ENCODE measurements at regions not wholly inside any gene's neighbourhood (a gene's known extent, or its start where the extent isn't known, plus 50 kb on each side); places are given as distances from the start of the nearest gene placed in this dataset.

GRCh38 chr9:16196206-16196605, 643.4 kb downstream of the CCDC171 start:
- H3K36me3 ChIP-seq (ENCODE audit: control insufficient read depth, insufficient read depth, low read length) = no peaks in the 10 kb centered on the region
- no peaks in the 10 kb centered on the region for H3K79me2 ChIP-seq (ENCODE audit: control insufficient read depth, insufficient read depth, low read length)
- WGBS (ENCODE audit: insufficient coverage, low coverage, missing lambda C conversion rate) = 0% methylated on average over 1 of the region's 1 CpG
- H3K4me1 ChIP-seq (replicated peaks in 1 of 2; ENCODE audit: control insufficient read depth in 2 of 2, insufficient read depth in 2 of 2, low read length in 2 of 2) = no peaks in the 10 kb centered on the region
- H3K4me2 ChIP-seq (ENCODE audit: insufficient read depth, low read length) = no peak overlapping the region
- no TSS peak for BruUV-seq (replicated peaks)
- intact Hi-C loops (cut with micrococcal nuclease) = no loop called here
- H4K20me1 ChIP-seq (replicated peaks; ENCODE audit: control insufficient read depth, insufficient read depth, low read length) = no peaks in the 10 kb centered on the region
- no peak overlapping the region for H2AFZ ChIP-seq (ENCODE audit: low read depth, low read length)
- H3K27ac ChIP-seq (ENCODE audit: extremely low read depth, low read depth, low read length) = no peak overlapping the region
- POLR2A ChIA-PET = no interaction called here
- no peaks in the 10 kb centered on the region for H3K9me1 ChIP-seq (ENCODE audit: control insufficient read depth, insufficient read depth, low read length)
- H3K27me3 ChIP-seq (ENCODE audit: control insufficient read depth in 2 of 2, insufficient read depth in 2 of 2, low read length in 2 of 2) = no peaks in the 10 kb centered on the region
- DNase-seq (ENCODE audit: extremely low read depth in 1 of 4, low spot score in 3 of 4) = no peak
- CTCF ChIA-PET (ENCODE audit: low intra/inter-chr PET ratio) = no interaction called here
- H3K9me3 ChIP-seq (replicated peaks; ENCODE audit: control insufficient read depth, insufficient read depth, low read depth, low read length) = no peaks in the 10 kb centered on the region
- no peak for FAIRE-seq
- no peak overlapping the region for H3K9ac ChIP-seq (ENCODE audit: insufficient read depth in 1 of 2, low read depth in 2 of 2, low read length in 2 of 2)
- no peak overlapping the region for H3K4me3 ChIP-seq
- in situ Hi-C loops (cut with MboI) = no loop called here
- no peak for ATAC-seq
- TF ChIP-seq HMBOX1 (IDR thresholded peaks at IDR 0.05) (no peak), MNT (conservative IDR thresholded peaks at IDR 0.05) (no peak), HNRNPK (IDR thresholded peaks at IDR 0.05; ENCODE audit: low read depth, low read length, poor library complexity, severe bottlenecking) (no peak), HES1 (IDR thresholded peaks at IDR 0.05; ENCODE audit: low read depth) (no peak), TBL1XR1 (IDR thresholded peaks at IDR 0.05; ENCODE audit: low read length in 2 of 2) (no peak), CCAR2 (IDR thresholded peaks at IDR 0.05; ENCODE audit: low read depth, low read length) (no peak), ZKSCAN8 (CRISPR knock-in tag; IDR thresholded peaks at IDR 0.05) (no peak), ZNF584 (CRISPR knock-in tag; IDR thresholded peaks at IDR 0.05; ENCODE audit: low read depth) (no peak), GABPA (tag; conservative IDR thresholded peaks at IDR 0.05; ENCODE audit: low read depth) (no peak), ZNF76 (CRISPR knock-in tag; IDR thresholded peaks at IDR 0.05; ENCODE audit: borderline replicate concordance) (no peak), SRF (CRISPR knock-in tag; IDR thresholded peaks at IDR 0.05) (no peak), MTA2 (IDR thresholded peaks at IDR 0.05; ENCODE audit: low read depth) (no peak), SMAD3 (CRISPR knock-in tag; conservative IDR thresholded peaks at IDR 0.05) (no peak), BRD9 (IDR thresholded peaks at IDR 0.05; ENCODE audit: low read depth, partially characterized antibody) (no peak)
- TF ChIP-seq, protein P1, sequence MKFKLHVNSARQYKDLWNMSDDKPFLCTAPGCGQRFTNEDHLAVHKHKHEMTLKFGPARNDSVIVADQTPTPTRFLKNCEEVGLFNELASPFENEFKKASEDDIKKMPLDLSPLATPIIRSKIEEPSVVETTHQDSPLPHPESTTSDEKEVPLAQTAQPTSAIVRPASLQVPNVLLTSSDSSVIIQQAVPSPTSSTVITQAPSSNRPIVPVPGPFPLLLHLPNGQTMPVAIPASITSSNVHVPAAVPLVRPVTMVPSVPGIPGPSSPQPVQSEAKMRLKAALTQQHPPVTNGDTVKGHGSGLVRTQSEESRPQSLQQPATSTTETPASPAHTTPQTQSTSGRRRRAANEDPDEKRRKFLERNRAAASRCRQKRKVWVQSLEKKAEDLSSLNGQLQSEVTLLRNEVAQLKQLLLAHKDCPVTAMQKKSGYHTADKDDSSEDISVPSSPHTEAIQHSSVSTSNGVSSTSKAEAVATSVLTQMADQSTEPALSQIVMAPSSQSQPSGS (CRISPR knock-in tag; IDR thresholded peaks at IDR 0.05) = no peak
- TF ChIP-seq, protein P2, sequence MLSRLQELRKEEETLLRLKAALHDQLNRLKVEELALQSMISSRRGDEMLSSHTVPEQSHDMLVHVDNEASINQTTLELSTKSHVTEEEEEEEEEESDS (CRISPR knock-in tag; IDR thresholded peaks at IDR 0.05) = no peak
- TF ChIP-seq, protein P3, sequence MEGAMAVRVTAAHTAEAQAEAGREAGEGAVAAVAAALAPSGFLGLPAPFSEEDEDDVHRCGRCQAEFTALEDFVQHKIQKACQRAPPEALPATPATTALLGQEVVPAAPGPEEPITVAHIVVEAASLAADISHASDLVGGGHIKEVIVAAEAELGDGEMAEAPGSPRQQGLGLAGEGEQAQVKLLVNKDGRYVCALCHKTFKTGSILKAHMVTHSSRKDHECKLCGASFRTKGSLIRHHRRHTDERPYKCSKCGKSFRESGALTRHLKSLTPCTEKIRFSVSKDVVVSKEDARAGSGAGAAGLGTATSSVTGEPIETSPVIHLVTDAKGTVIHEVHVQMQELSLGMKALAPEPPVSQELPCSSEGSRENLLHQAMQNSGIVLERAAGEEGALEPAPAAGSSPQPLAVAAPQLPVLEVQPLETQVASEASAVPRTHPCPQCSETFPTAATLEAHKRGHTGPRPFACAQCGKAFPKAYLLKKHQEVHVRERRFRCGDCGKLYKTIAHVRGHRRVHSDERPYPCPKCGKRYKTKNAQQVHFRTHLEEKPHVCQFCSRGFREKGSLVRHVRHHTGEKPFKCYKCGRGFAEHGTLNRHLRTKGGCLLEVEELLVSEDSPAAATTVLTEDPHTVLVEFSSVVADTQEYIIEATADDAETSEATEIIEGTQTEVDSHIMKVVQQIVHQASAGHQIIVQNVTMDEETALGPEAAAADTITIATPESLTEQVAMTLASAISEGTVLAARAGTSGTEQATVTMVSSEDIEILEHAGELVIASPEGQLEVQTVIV (CRISPR knock-in tag; IDR thresholded peaks at IDR 0.05; ENCODE audit: borderline replicate concordance) = no peak

Data from K562 (cell line).